NCI-H1694 treated with DMSO at 0.1 percent for 48 hours (cell line): ENCODE measurements at regions not wholly inside any gene's neighbourhood (a gene's known extent, or its start where the extent isn't known, plus 50 kb on each side); places are given as distances from the start of the nearest gene placed in this dataset.

ENCODE experiments used
- DNase-seq: peaks from one replicate; lab custom pipeline; 2025; lab: John Stamatoyannopoulos, UW

GRCh38 chrX:30161043-30161442, 54.3 kb upstream of the MAGEB2 start:
- no peak for DNase-seq
